Activated CD4-positive, CD25-positive, alpha-beta regulatory T cell treated with anti-CD3 and anti-CD28 coated beads, Interleukin-2, amount 50 U/mL, for 72 hours (primary cell): ENCODE measurements at regions not wholly inside any gene's neighbourhood (a gene's known extent, or its start where the extent isn't known, plus 50 kb on each side); places are given as distances from the start of the nearest gene placed in this dataset.
"Not testable (repeated sequence)": the region's sequence is repeated elsewhere in the genome, so short reads cannot be mapped to it uniquely, and the experiment has no call there.

Source experiments
- DNase-seq: peaks from one replicate; pipeline ENCODE4 v3.0.0; 2021

GRCh38 chr16:54985156-54985555, 54.5 kb downstream of the IRX5 start:
- no peak for DNase-seq

GRCh38 chr16:54985668-54986067, 55.0 kb downstream of the IRX5 start:
- no peak for DNase-seq

GRCh38 chr16:54986409-54986808, 55.7 kb downstream of the IRX5 start:
- no peak for DNase-seq

- DNase-seq: no peak
Measured at GRCh38 chr16:54987081-54987480, 56.4 kb downstream of the IRX5 start.

GRCh38 chr16:54991525-54991924, 60.9 kb downstream of the IRX5 start:
- DNase-seq: no peak

- not testable (repeated sequence) for DNase-seq
Measured at GRCh38 chr16:54991946-54992345, 61.3 kb downstream of the IRX5 start.

GRCh38 chr16:54993106-54993895, 62.6 kb downstream of the IRX5 start:
- no peak for DNase-seq

- DNase-seq: no peak
Measured at GRCh38 chr16:54996186-54996585, 65.5 kb downstream of the IRX5 start.

- no peak for DNase-seq
Measured at GRCh38 chr16:54998834-54999233, 68.2 kb downstream of the IRX5 start.

GRCh38 chr16:54999481-54999880, 68.8 kb downstream of the IRX5 start:
- DNase-seq: no peak

GRCh38 chr16:55000595-55000994, 69.9 kb downstream of the IRX5 start:
- DNase-seq: no peak

GRCh38 chr16:55001931-55002330, 71.3 kb downstream of the IRX5 start:
- DNase-seq: no peak

GRCh38 chr16:55002419-55002818, 71.8 kb downstream of the IRX5 start:
- DNase-seq: no peak

GRCh38 chr16:55003306-55003705, 72.6 kb downstream of the IRX5 start:
- no peak for DNase-seq

- DNase-seq: no peak
Measured at GRCh38 chr16:55003916-55004315, 73.3 kb downstream of the IRX5 start.

- DNase-seq: no peak
Measured at GRCh38 chr16:55007504-55007903, 76.8 kb downstream of the IRX5 start.

- no peak for DNase-seq
Measured at GRCh38 chr16:55008836-55009510, 78.3 kb downstream of the IRX5 start.

- no peak for DNase-seq
Measured at GRCh38 chr16:55009581-55009980, 78.9 kb downstream of the IRX5 start.

- no peak for DNase-seq
Measured at GRCh38 chr16:55010492-55011160, 80.0 kb downstream of the IRX5 start.

- DNase-seq: no peak
Measured at GRCh38 chr16:55012362-55012761, 81.7 kb downstream of the IRX5 start.

GRCh38 chr16:55012793-55013192, 82.1 kb downstream of the IRX5 start:
- no peak for DNase-seq

- DNase-seq: no peak
Measured at GRCh38 chr16:55014022-55014421, 83.4 kb downstream of the IRX5 start.

GRCh38 chr16:55015181-55015913, 84.7 kb downstream of the IRX5 start:
- DNase-seq: no peak
